Hypothalamus (tissue), 51 donors: ENCODE measurements at regions not wholly inside any gene's neighbourhood (a gene's known extent, or its start where the extent isn't known, plus 50 kb on each side); places are given as distances from the start of the nearest gene placed in this dataset.

Experiments used
- DNase-seq, 51 donors: peaks; one replicate each; lab custom pipeline; 2025; lab: John Stamatoyannopoulos, UW

DNA sequence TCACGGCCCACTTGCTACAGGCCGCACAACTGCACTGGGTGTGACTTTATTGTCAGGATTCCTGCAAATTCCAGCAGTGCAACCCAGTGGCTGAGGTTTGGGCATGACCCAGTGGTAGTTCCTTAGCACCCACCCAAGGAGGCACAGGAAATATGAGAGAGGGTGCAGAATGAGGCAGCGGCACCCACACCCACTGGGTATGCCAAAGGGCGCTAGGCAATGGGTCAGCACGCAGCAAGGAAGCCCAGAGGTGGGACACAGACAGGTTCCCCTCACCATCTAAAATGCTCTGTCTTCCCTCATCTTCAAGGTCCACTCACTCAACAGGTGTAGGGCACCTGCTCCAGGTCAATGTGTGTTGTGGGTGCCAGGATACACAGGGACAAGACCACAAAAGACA, 357.8 kb upstream of the MKI67 start:
- no peak for DNase-seq

DNA sequence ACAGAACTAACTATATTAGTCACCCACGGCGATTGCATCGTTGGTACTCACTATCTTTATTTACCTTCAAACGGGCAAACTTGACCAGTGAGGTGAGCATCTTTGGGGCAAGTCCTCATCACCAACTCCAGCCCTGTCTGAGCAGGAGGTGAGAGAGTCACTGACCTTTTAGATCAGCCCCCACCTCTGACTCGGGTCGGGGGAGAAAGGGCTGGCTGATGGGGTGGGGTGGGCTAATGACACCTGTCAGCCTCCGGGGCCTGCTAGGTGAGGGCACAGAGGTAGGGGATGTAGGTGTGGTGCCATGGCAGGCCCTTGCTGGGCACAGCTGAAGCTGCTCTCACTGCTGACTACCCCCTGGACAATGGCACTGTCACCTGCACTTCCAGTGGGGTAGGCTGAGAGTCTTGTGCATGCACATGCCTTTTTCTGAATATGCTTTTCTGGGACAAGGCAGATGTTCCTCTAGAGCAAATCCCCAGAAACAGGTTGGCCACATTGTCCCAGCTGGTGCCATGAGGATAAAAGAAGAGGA, 359.5 kb upstream of the MKI67 start:
- DNase-seq = no peak

DNA sequence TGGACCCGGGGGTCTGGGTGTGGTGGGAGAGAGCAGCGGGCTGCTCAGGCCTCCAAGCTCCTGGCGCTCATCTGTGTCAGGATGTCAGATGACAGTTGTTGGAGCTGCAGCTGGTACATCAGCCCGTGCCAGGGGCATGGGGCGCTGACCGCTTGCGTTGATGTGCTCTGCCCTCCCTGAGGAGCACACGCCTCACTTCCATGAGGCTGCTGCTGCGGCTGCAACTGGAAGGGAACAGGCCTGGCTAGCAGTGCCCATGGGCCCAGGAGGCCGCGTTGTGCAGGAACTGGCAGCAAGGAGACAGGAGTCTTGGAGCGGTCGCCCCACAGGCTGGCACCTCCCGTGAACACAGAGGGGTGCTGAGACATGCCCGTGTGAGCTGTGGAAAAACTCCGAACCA, 361.3 kb upstream of the MKI67 start:
- no peak for DNase-seq

DNA sequence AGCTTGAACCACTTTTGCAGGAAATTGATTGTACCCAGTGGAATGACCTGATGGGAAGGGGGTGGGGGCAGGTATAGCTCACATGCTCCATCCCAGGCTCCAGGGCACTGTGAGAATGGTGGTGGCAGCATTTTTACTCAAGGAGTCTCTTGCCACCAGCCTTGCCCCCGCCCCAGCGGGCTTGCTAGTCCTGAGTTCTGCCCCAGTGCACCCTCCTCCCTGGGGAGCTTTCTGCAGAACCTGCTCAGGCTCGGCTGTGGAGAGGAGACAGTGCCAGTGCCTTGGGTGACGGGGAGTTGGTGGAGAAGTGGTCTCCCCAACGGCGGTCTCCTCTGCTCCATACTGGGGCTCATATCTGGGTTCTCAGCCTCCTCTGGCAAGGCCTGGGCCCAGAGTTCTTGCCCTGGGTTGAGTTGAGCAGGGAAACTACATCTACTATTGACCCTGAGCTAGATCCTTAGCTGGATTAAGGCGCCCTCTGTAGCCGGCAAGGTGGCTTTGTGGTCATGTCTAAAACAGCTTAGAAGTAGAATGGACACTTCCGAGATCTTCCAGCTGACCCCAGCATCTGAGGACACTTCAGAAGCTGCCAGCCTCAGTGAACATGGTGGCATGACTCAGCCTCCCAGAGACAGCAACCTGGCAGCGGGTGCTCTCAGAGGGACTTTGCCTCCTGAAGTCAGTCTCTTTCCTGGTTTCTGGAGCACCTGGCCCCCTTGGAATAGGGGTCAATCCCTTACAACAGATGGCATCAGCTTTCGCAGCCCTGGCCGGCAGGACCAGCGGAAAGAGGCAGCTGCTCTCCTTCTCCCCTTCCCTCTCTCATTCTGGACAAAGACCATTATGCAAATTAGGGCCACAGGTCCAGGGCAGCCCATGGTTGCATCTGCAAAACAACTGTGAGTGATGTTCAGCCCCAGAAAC, 363.4 kb upstream of the MKI67 start:
- no peak for DNase-seq

DNA sequence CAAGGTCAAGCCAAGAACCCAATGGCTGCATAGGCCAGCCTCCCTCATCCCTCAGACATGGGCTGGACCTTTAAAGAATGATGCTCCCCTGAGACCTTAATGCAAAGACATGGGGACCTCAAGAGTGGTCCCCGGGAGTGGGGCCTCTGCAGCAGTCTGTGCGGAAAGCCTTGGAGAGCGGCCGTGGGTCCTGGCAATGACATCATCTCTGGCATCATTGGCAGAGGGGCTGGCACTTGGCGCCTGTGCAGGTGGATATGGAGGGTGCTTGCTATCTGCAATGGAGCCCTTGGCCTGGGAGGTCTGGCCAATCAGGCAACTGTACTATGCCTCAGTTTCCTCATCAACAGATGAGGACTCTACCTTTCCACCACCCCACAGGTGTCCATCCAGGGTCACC, 365.5 kb upstream of the MKI67 start:
- no peak for DNase-seq

- no peak for DNase-seq
Measured at GRCh38 chr10:128493811-128494210, 367.6 kb upstream of the MKI67 start.

DNA sequence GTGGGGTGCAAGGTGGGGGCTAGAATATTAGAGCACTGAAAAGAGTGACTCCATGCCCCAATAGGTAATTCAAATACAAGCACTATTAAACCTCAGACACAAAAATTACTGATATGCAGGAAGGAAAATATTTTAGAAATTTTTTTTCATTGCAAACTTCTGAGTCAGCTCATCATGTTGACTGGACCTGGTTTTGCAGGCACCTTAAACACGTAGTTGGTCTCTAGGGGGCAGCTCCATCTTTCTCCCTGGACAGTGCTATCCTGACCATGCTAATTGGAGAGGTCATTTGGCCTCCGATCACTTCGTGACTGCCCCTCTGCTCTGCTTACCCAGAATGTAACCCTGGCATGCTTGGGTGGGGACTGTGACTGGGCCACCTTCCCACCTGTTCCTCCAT, 368.4 kb upstream of the MKI67 start:
- no peak for DNase-seq

- no peak for DNase-seq
Measured at GRCh38 chr10:128497660-128498377, 371.6 kb upstream of the MKI67 start.

DNA sequence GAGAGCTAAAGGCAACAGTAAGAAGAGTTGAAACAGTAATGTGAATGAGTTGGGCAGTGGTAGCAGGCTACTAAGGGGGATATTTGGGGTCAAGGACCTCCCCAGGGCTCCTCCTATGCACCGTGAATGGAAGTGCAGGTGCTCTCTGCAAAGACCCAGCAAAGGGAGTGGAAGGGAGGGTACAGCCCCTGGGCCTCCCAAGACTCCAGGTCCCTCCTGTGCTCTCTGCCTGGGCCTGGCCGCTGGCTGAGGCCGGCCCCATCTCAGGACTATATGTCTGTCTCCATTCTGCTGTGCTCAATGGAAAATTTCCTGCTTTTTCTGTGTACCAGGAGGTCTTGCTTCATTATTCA, 372.1 kb upstream of the MKI67 start:
- no peak for DNase-seq

- DNase-seq = no peak
Measured at GRCh38 chr10:128498746-128499145, 372.5 kb upstream of the MKI67 start.

DNA sequence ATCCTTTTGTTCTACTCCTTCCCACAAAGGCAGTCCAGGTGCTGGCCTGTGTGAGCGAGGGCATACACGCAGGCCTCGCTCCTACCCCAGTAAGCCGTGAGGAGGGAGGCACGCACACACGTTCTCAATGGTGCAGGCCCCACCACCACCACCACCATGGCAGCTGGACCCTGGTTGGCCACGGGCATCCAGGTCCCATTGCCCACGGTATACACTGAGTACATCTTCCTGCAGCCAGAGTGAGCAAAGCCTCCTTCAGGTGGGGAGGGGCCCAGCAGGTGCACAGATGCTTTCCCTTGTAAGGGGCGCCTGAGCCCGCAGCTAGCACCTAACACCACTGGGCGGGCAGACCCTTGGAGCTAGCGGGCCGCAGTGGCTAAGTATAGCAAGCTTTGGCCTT, 373.3 kb upstream of the MKI67 start:
- no peak for DNase-seq

- no peak for DNase-seq
Measured at GRCh38 chr10:128499956-128500355, 373.7 kb upstream of the MKI67 start.

DNA sequence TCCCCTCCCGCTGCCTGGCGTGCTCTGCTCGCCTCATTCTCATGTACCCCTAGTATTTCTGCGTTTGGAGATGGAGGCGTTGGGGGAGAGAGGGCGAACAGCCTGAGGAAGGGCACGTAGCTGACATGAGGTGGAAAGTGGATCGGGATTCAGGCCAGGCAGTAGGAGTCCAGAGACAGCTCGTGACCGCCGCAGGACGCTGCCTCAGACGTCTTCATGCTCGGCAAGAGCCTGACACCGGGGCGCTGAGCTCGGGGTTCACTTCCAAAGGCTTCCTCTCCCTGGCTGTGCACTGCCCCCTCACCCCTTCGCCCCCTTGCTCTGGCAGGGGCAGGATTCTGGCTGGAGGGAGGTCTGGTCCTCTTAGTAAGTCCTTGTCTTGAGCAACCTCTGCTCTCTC, 374.4 kb upstream of the MKI67 start:
- no peak for DNase-seq

DNA sequence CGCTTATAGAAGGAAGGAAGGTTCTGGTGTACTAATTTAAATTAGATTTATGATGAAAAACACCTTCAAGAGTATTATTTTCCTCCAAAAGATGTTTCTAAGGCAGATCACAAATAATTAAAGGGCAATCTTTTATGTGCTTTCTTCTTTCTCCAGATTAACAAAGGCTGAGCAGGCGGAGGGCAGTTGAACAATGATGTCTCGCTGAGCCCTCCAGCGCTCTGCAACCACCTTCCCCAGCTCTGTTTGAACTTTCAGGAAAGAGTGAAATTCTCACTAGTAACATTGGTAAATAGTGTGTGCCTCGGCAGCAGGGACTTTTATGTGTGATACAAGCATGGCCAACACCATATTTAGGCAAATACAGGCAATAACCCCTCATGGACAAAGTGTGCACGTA, 379.1 kb upstream of the MKI67 start:
- no peak for DNase-seq

DNA sequence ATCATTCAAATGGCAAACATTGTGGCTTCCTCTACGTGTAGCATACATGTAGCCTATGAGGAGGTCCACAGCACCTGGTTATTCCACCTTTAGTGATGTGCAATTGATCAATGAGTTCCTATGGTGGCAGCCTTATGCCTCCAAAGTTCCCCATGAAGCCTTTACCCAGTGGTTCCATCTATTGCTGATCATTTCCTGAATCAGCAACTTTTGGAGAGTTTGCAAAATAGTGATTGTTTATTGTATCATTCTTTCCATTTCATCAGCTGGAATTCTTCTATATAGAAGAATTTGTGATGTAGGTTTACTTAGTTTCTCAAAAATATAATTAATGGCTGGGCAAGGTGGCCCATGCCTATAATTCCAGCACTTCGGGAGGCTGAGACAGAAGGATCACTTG, 380.2 kb upstream of the MKI67 start:
- no peak for DNase-seq

DNA sequence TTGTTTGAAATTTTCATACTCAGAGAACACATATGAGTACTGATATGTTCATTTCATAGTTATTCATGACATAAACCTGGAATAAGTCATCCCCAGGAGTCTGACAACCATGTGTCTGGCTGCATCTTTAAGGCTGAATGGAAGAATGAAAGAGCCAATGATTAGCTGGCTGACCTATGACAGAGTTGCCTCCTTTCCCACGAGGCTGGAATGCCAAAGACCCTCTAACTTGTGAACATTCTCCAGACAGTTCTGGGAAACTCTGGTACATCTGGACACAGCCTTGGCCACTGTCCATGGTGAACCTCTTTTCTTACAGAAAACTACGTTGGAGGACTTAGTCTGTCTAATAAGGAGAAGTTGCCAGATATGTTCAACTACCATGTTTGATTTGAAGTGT, 380.8 kb upstream of the MKI67 start:
- DNase-seq = no peak

DNA sequence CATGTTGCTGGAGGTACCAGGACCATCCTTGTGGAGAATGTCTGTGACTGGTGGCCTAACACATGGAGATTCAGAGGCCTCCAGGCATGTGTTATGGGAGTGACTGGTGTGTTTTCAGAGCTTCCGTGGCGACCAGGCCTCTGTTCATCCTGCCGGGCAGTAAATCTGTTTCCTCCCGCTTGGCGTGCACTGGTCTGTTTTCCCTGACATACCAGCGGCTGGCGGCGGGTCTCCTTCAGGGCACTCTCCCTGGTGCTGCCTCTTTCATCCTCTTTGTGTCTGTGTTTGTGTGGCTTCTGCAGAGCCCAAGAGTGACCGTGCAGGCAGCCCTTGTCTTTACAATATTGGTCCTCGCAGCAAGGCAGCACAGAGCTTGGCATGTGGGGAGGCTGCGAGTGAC, 385.1 kb upstream of the MKI67 start:
- DNase-seq = no peak

DNA sequence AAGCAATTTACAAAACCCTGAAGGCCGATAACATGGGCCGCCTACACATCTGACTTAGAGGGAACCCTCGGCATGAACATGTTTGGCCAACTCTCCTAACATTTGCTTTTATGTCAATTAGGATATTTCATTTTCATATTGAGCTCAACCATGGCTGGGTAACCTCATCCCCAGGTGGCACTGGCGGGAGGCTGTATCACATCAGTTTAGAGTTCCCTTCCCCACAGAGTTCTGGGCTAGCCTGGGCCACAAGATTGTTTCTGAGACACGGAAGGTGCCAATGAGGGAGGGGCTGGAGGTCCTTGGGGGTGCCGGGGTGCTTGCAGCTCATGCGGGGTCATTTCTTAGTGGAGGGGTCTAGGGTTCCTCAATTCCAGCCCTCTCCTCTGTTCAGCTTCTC, 386.5 kb upstream of the MKI67 start:
- DNase-seq = no peak

DNA sequence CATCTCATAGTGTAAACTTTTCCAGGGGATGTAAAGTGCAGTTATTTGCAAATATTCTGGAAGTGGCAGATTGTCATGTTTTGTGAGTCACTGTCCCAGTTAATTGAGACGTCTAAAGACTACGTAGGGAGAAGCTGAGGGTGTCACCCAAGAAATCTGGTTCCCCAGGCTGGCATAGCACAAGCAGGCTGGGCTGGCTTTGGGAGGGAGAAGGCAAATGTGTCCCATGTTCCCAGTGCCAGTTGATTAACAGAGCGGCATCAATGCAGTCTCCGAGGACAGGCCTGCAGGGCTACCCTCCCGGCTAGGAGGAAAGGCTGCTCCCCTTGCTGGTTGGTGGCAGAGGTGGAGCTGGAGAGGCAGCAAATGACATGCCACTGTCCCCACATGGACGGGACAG, 388.3 kb upstream of the MKI67 start:
- no peak for DNase-seq

DNA sequence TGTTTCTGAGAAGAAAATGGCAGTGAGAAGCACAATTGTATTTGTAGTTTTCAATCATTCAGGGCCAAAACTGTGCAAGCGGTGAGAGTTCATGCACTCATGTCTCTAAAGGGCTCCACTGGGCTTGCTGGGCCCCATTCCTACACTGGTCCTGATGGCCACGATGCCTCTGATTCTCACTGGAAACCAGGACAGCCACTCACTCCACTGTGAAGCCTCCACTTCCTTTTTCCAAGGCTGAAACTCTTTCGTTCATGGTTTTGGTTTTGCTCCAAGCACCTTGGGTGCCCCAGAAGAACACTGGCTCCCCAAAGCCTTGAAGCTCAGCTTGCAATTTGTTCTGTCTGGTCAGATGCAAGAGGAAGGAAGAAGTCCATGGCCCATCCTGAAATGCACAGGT, 390.0 kb upstream of the MKI67 start:
- DNase-seq = no peak

DNA sequence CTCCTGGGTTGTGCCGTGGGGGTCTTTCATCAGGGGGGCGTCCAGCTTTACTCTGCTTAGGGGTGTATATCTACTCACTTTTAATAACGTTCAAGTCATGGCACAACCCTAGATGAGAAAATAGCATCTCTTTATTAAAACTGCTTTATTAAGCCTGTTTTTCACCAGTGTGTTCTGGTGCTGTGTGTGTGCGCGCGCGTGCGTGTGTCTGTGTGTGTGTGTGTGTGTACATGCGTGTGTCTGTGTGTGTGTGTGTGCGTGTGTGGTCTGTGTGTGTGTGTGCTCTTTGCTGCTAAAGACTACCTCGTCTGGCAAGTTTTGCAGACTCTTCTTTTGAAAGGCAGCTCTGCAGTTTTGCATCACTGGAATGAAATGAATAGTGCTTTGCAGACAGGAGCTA, 390.9 kb upstream of the MKI67 start:
- DNase-seq = no peak

DNA sequence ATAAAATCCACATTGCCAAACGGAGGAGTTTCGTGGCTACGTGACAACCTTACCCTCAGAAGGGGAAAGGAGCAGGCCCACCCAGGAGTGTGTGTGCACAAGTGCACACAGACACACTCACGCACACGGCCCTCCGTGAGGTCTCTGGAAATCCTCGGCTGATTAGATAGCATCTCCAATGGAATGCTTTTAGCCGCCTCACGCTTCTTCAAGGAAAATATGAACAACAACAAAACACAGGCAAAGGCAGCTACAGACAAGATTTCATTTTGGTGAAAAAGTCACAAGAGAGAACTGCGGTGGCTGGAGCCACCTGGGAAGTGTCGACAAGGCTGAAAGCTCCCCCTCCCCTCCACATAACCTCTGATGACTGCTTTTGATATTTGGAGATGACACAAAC, 391.8 kb upstream of the MKI67 start:
- DNase-seq = no peak
